Endothelial cell of umbilical vein (primary cell): ENCODE measurements at regions not wholly inside any gene's neighbourhood (a gene's known extent, or its start where the extent isn't known, plus 50 kb on each side); places are given as distances from the start of the nearest gene placed in this dataset.

Source experiments
- BruUV-seq: library from RNA; stranded (reverse); fragments of 400-500 nt; replicated peaks from 2 replicates; lab custom pipeline; 2021; lab: Mats Ljungman, UMichigan
- CTCF ChIA-PET: fragments of 300-600, 350-600 bp; sonication (Branson Sonifier 250); formaldehyde crosslinking; loops from one replicate; lab custom pipeline; 2021; ENCODE audit warnings: antibody characterized with exemption, inconsistent platforms; lab: Charles Lee
- POLR2A ChIA-PET: fragments of 300-600, 350-600 bp; sonication (Branson Sonifier 250); formaldehyde crosslinking; loops from one replicate; lab custom pipeline; 2021; ENCODE audit warnings: antibody characterized with exemption, inconsistent platforms; lab: Charles Lee
- DNase-seq: peaks from one replicate; pipeline ENCODE4 v3.0.0-alpha.2; 2011; ENCODE audit warnings: low read depth, low spot score
- FAIRE-seq: peaks from 2 replicates; lab custom pipeline; 2011; peaks lifted over from hg19 to GRCh38; lab: Jason Lieb, UNC
- H2AFZ ChIP-seq: 2 replicates; pipeline ENCODE4 v1.6.0; 2012; ENCODE audit warnings: low read depth, low read length, control low read depth, inconsistent platforms
- H3K27ac ChIP-seq: 2 replicates; pipeline ENCODE4 v1.5.1; 2011; ENCODE audit warnings: low read depth, mild to moderate bottlenecking, control low read depth, low read length, moderate library complexity; ENCODE audit not compliant: insufficient read depth
- H3K27me3 ChIP-seq, 2 experiments: 2 replicates each; pipeline versions ENCODE4 v1.6.0 to v1.6.1; 2011; ENCODE audit warnings: low read length in 2 of 2, mixed read lengths in 1 of 2; ENCODE audit not compliant: control insufficient read depth in 2 of 2, insufficient read depth in 2 of 2
- H3K36me3 ChIP-seq, 2 experiments: 2 replicates in 1 of 2; 3 replicates in 1 of 2; pipeline ENCODE4 v1.5.1; 2011; ENCODE audit warnings: low read length in 2 of 2, mild to moderate bottlenecking in 1 of 2, moderate library complexity in 1 of 2; ENCODE audit not compliant: control insufficient read depth in 2 of 2, insufficient read depth in 2 of 2; ENCODE audit errors: extremely low read depth in 1 of 2
- H3K4me1 ChIP-seq: 3 replicates; pipeline ENCODE4 v1.5.1; 2011; ENCODE audit warnings: mild to moderate bottlenecking, low read length; ENCODE audit not compliant: control insufficient read depth, insufficient read depth; ENCODE audit errors: extremely low read depth
- H3K4me2 ChIP-seq: 2 replicates; pipeline ENCODE4 v1.6.1; 2011; ENCODE audit warnings: low read length, control low read depth, mixed read lengths; ENCODE audit not compliant: insufficient read depth
- H3K4me3 ChIP-seq, 3 experiments: fragments of 200-600 bp in 1 of 3; sonication (generic), shearing (Covaris generic) in 1 of 3; replicated peaks in 1 of 3; 2 replicates each; pipeline ENCODE4 v1.5.1; 2011 to 2016; ENCODE audit warnings: control low read depth in 3 of 3, low read length in 3 of 3, mild to moderate bottlenecking in 2 of 3, inconsistent platforms in 1 of 3, low read depth in 1 of 3, moderate library complexity in 1 of 3; ENCODE audit not compliant: insufficient read depth in 1 of 3
- H3K79me2 ChIP-seq: 2 replicates; pipeline ENCODE4 v1.6.0; 2012; ENCODE audit warnings: low read length, inconsistent platforms; ENCODE audit not compliant: control insufficient read depth, insufficient read depth
- H3K9ac ChIP-seq: replicated peaks from 2 replicates; pipeline ENCODE3; 2011; ENCODE audit warnings: low read length, control low read depth; ENCODE audit not compliant: insufficient read depth; ENCODE audit errors: extremely low read depth
- H3K9me1 ChIP-seq: replicated peaks from 3 replicates; pipeline ENCODE4 v1.6.0; 2011; ENCODE audit warnings: mild to moderate bottlenecking, low read length; ENCODE audit not compliant: control insufficient read depth, insufficient read depth; ENCODE audit errors: extremely low read depth
- H3K9me3 ChIP-seq: replicated peaks from 2 replicates; pipeline ENCODE4 v1.5.1; 2012; ENCODE audit warnings: low read length, inconsistent platforms; ENCODE audit not compliant: control insufficient read depth, insufficient read depth
- H4K20me1 ChIP-seq: replicated peaks from 2 replicates; pipeline ENCODE3; 2011; ENCODE audit warnings: mild to moderate bottlenecking, low read length; ENCODE audit not compliant: control insufficient read depth, insufficient read depth; ENCODE audit errors: extremely low read depth
- EZH2 ChIP-seq: IDR thresholded peaks from 2 replicates; pipeline ENCODE4 v1.6.1; 2012; ENCODE audit warnings: borderline replicate concordance, low read depth, mild to moderate bottlenecking, moderate library complexity, low read length, inconsistent platforms; ENCODE audit not compliant: severe bottlenecking
- FOS ChIP-seq: IDR thresholded peaks from 2 replicates; pipeline ENCODE4 v1.6.1; 2011; ENCODE audit warnings: mild to moderate bottlenecking, low read length, moderate library complexity, borderline replicate concordance; ENCODE audit not compliant: insufficient read depth
- JUN ChIP-seq: IDR thresholded peaks from 2 replicates; pipeline ENCODE4 v1.6.1; 2011; ENCODE audit warnings: borderline replicate concordance, low read depth; ENCODE audit not compliant: insufficient read length, insufficient read depth
- MYC ChIP-seq: IDR thresholded peaks from one replicate; pipeline ENCODE4 v1.6.1; 2011; ENCODE audit warnings: mild to moderate bottlenecking, low read depth, low read length
- POLR2A ChIP-seq: IDR thresholded peaks from 2 replicates; pipeline ENCODE4 v1.6.1; 2012; ENCODE audit warnings: low read depth, mild to moderate bottlenecking, control low read depth, low read length
- POLR2AphosphoS5 ChIP-seq: IDR thresholded peaks from 2 replicates; pipeline ENCODE4 v1.6.1; 2012; ENCODE audit warnings: low read depth, mild to moderate bottlenecking, control low read depth, low read length, moderate library complexity; ENCODE audit not compliant: insufficient read depth
- dilution Hi-C: fragments of 300-500 bp; cut with MboI; formaldehyde crosslinking; loops from one replicate; pipeline ENCODE4 v1.15.0; 2019; ENCODE audit warnings: low sequenced_read_pairs; ENCODE audit not compliant: extremely low pct_ligation_motif_present
- intact Hi-C: fragments of 100-400 bp; cut with micrococcal nuclease; formaldehyde crosslinking; loops from one replicate; pipeline ENCODE4 v1.10.0; 2022
- TF ChIP-seq, protein P1 (sequence below), 2 donors: IDR thresholded peaks; 1 replicate in 1 of 2; 2 replicates in 1 of 2; pipeline ENCODE4 v1.5.1; 2011; ENCODE audit warnings: low read length in 2 of 2, mild to moderate bottlenecking in 2 of 2, moderate library complexity in 2 of 2, control low read depth in 1 of 2, inconsistent platforms in 1 of 2, low read depth in 1 of 2; ENCODE audit not compliant: insufficient read depth in 1 of 2; ENCODE audit errors: extremely low read depth in 1 of 2
- TF ChIP-seq, protein P2 (sequence below): IDR thresholded peaks from 2 replicates; pipeline ENCODE4 v1.6.1; 2011; ENCODE audit not compliant: insufficient read depth, insufficient read length

DNA sequence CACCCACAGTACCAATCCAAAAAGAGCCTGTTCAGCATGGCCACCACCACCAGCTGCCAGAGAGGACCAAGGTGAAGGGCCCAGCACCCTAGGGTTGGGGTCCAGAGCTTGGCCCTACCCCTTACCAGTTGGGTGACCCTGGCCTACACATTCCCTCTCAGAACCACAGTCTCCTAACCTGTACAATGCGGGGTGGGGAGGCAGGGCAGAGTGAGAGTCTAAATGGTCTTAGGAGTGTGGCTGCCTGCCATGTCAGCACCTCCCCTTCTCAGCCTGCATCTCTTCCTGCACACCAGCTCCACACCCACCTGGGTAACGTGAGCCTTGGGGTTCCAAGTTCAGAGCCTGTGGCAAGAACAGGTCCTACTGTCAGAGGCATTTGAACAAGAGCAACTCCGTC lies 92.2 kb downstream of the C5orf15 start:
- no TSS peak for BruUV-seq
- no peaks in the 10 kb centered on the region for H3K4me1 ChIP-seq
- no peaks in the 10 kb centered on the region for H3K36me3 ChIP-seq
- H4K20me1 ChIP-seq, result no peaks in the 10 kb centered on the region
- H3K79me2 ChIP-seq, result no peaks in the 10 kb centered on the region
- TF ChIP-seq POLR2A (no peak), POLR2AphosphoS5 (no peak), MYC (no peak), EZH2 (no peak), JUN (no peak), FOS (no peak)
- TF ChIP-seq, protein P1, sequence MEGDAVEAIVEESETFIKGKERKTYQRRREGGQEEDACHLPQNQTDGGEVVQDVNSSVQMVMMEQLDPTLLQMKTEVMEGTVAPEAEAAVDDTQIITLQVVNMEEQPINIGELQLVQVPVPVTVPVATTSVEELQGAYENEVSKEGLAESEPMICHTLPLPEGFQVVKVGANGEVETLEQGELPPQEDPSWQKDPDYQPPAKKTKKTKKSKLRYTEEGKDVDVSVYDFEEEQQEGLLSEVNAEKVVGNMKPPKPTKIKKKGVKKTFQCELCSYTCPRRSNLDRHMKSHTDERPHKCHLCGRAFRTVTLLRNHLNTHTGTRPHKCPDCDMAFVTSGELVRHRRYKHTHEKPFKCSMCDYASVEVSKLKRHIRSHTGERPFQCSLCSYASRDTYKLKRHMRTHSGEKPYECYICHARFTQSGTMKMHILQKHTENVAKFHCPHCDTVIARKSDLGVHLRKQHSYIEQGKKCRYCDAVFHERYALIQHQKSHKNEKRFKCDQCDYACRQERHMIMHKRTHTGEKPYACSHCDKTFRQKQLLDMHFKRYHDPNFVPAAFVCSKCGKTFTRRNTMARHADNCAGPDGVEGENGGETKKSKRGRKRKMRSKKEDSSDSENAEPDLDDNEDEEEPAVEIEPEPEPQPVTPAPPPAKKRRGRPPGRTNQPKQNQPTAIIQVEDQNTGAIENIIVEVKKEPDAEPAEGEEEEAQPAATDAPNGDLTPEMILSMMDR (IDR thresholded peaks at IDR 0.05; ENCODE audit: extremely low read depth in 1 of 2, insufficient read depth in 1 of 2, low read depth in 1 of 2, low read length in 2 of 2), result no peak
- TF ChIP-seq, protein P2, sequence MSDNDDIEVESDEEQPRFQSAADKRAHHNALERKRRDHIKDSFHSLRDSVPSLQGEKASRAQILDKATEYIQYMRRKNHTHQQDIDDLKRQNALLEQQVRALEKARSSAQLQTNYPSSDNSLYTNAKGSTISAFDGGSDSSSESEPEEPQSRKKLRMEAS, result no peak
- dilution Hi-C loops (no loop called here), intact Hi-C loops (no loop called here)
- POLR2A ChIA-PET, result no interaction called here
- H3K4me3 ChIP-seq, result no peak overlapping the region
- DNase-seq, result no peak
- no peak overlapping the region for H3K4me2 ChIP-seq
- CTCF ChIA-PET, result interaction anchor here (1.0 kb wide), 2 partner anchors 8 to 453 kb away, joined by 3 read pairs; no protein-coding TSS in a partner anchor
- no peaks in the 10 kb centered on the region for H3K9me3 ChIP-seq
- H2AFZ ChIP-seq, result no peak overlapping the region
- H3K27me3 ChIP-seq, result no peaks in the 10 kb centered on the region
- no peak overlapping the region for H3K27ac ChIP-seq
- FAIRE-seq, result no peak
- no peaks in the 10 kb centered on the region for H3K9me1 ChIP-seq
- no peak overlapping the region for H3K9ac ChIP-seq
